Mesothelial cell of epicardium (in vitro differentiated cells): ENCODE measurements at regions not wholly inside any gene's neighbourhood (a gene's known extent, or its start where the extent isn't known, plus 50 kb on each side); places are given as distances from the start of the nearest gene placed in this dataset.

Experiments used
- DNase-seq, 2 experiments: peaks; one replicate each; pipeline ENCODE4 v3.0.0; 2021; ENCODE audit warnings: low spot score in 2 of 2; ENCODE audit not compliant: unreplicated experiment in 2 of 2
- H3K27ac Mint-ChIP-seq: 2 replicates; pipeline ENCODE4 v1.8.0; 2021; ENCODE audit warnings: mixed read lengths
- H3K27me3 Mint-ChIP-seq: 2 replicates; pipeline ENCODE4 v1.8.0; 2021; ENCODE audit warnings: low read depth, mixed read lengths
- H3K36me3 Mint-ChIP-seq: 2 replicates; pipeline ENCODE4 v1.8.0; 2021; ENCODE audit warnings: mixed read lengths
- H3K4me1 Mint-ChIP-seq: 2 replicates; pipeline ENCODE4 v1.8.0; 2021; ENCODE audit warnings: mixed read lengths
- H3K4me3 Mint-ChIP-seq: 2 replicates; pipeline ENCODE4 v1.8.0; 2021; ENCODE audit warnings: mild to moderate bottlenecking, moderate library complexity, mixed read lengths
- H3K9me3 Mint-ChIP-seq: 2 replicates; pipeline ENCODE4 v1.8.0; 2021; ENCODE audit warnings: mixed read lengths
- CTCF ChIP-seq: fragments of 200-600 bp; sonication (generic); IDR thresholded peaks from one replicate; pipeline ENCODE4 v1.5.0; 2021; ENCODE audit warnings: antibody characterized with exemption; ENCODE audit not compliant: unreplicated experiment

GRCh38 chrX:96002431-96002830 is 682.2 kb upstream of the DIAPH2 start:
- H3K36me3 Mint-ChIP-seq, result no peaks in the 10 kb centered on the region
- no peak overlapping the region for H3K27ac Mint-ChIP-seq
- H3K4me3 Mint-ChIP-seq, result no peak overlapping the region
- H3K4me1 Mint-ChIP-seq, result no peaks in the 10 kb centered on the region
- H3K9me3 Mint-ChIP-seq, result no peaks in the 10 kb centered on the region
- no peak for DNase-seq
- no peak for TF ChIP-seq CTCF
- no peaks in the 10 kb centered on the region for H3K27me3 Mint-ChIP-seq

GRCh38 chrX:96004386-96004785 is 680.3 kb upstream of the DIAPH2 start:
- H3K27ac Mint-ChIP-seq, result no peak overlapping the region
- TF ChIP-seq CTCF, result no peak
- no peaks in the 10 kb centered on the region for H3K4me1 Mint-ChIP-seq
- H3K27me3 Mint-ChIP-seq, result no peaks in the 10 kb centered on the region
- no peak overlapping the region for H3K4me3 Mint-ChIP-seq
- H3K36me3 Mint-ChIP-seq, result no peaks in the 10 kb centered on the region
- no peak for DNase-seq
- peaks cover 2% of the 10 kb centered on the region for H3K9me3 Mint-ChIP-seq

- H3K36me3 Mint-ChIP-seq, result no peaks in the 10 kb centered on the region
- H3K4me3 Mint-ChIP-seq, result no peak overlapping the region
- H3K27me3 Mint-ChIP-seq, result no peaks in the 10 kb centered on the region
- DNase-seq, result no peak
- H3K27ac Mint-ChIP-seq, result no peak overlapping the region
- TF ChIP-seq CTCF, result no peak
- H3K4me1 Mint-ChIP-seq, result no peaks in the 10 kb centered on the region
- peaks cover 18% of the 10 kb centered on the region for H3K9me3 Mint-ChIP-seq
Measured at GRCh38 chrX:96006281-96006680, 678.4 kb upstream of the DIAPH2 start.

GRCh38 chrX:96027407-96027806 is 657.2 kb upstream of the DIAPH2 start:
- Mint-ChIP-seq H3K27me3 (no peaks in the 10 kb centered on the region), H3K36me3 (no peaks in the 10 kb centered on the region), H3K27ac (no peak overlapping the region), H3K9me3 (peaks cover 18% of the 10 kb centered on the region), H3K4me1 (no peaks in the 10 kb centered on the region), H3K4me3 (no peak overlapping the region)
- TF ChIP-seq CTCF, result no peak
- no peak for DNase-seq

GRCh38 chrX:96052078-96052477 is 632.6 kb upstream of the DIAPH2 start:
- H3K27me3 Mint-ChIP-seq, result no peaks in the 10 kb centered on the region
- peaks cover 19% of the 10 kb centered on the region for H3K9me3 Mint-ChIP-seq

More at GRCh38 chrX:96052078-96052477, 632.6 kb upstream of the DIAPH2 start:
- Mint-ChIP-seq H3K4me1 (no peaks in the 10 kb centered on the region), H3K27ac (no peak overlapping the region), H3K36me3 (no peaks in the 10 kb centered on the region), H3K4me3 (no peak overlapping the region)
- TF ChIP-seq CTCF, result no peak
- no peak for DNase-seq
